ENCODE measurements at regions not wholly inside any gene's neighbourhood (a gene's known extent, or its start where the extent isn't known, plus 50 kb on each side); places are given as distances from the start of the nearest gene placed in this dataset.
"Not testable (repeated sequence)": the region's sequence is repeated elsewhere in the genome, so short reads cannot be mapped to it uniquely, and the experiment has no call there.

- DNase-seq (ENCODE audit: low read depth in 2 of 3, low spot score in 1 of 3) = no peak
Measured at GRCh38 chr2:16225545-16225944, 285.2 kb downstream of the MYCN start.

DNA sequence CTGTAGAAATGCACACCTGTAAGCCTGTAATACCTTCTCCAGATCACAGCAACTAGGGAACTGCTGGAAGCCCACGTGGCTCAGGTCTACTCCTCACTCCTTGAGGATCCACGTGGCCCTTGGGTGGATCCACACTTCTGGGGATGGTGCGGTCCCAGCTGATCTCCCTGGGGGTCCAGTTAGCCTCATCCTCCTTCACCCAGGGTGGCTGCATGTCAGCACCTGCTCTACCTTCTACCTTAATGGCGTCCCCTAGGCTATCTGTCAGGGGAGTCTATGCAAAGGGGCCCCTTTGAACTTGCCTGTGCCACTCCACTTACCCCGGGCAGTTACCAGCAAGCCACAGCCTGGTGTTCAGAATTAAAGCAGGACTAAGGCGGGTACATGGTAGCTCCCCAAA, 284.7 kb downstream of the MYCN start:
- DNase-seq (ENCODE audit: low read depth in 2 of 3, low spot score in 1 of 3) = no peak

- no peak for DNase-seq (ENCODE audit: low read depth in 2 of 3, low spot score in 1 of 3)
Measured at GRCh38 chr2:16224298-16225045, 284.1 kb downstream of the MYCN start.

GRCh38 chr2:16223841-16224177, 283.5 kb downstream of the MYCN start:
- DNase-seq (ENCODE audit: low read depth in 2 of 3, low spot score in 1 of 3) = no peak

- no peak for DNase-seq (ENCODE audit: low read depth in 2 of 3, low spot score in 1 of 3)
Measured at GRCh38 chr2:16223161-16223840, 283.0 kb downstream of the MYCN start.

GRCh38 chr2:16222326-16222725, 282.0 kb downstream of the MYCN start:
- DNase-seq (ENCODE audit: low read depth in 2 of 3, low spot score in 1 of 3) = no peak

DNA sequence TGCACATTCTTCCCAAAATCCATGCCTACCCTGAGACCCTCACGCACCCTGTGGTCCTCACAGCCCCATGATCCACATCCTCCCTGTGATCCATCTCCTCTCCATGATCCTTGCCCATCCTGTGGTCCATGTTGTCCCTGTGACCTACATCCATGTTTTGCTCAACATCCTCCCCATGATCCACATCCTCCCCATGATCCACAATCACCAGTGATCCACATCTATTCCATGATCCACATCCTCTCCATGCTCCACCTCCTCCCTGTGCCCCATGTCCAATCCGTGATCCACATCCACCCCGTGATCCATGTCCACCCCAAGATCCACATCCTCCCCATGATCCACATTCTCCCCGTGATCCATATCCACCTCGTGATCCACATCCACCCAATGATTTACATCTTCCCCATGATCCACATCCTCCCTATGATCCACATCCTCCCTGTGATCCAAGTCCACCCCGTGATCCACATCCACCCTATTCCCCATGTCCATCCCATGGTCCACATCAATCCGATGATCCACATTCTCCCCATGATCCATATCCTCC, 281.2 kb downstream of the MYCN start:
- DNase-seq (ENCODE audit: low read depth in 2 of 3, low spot score in 1 of 3) = no peak

- DNase-seq (ENCODE audit: low read depth in 2 of 3, low spot score in 1 of 3) = no peak
Measured at GRCh38 chr2:16219292-16219975, 279.1 kb downstream of the MYCN start.

DNA sequence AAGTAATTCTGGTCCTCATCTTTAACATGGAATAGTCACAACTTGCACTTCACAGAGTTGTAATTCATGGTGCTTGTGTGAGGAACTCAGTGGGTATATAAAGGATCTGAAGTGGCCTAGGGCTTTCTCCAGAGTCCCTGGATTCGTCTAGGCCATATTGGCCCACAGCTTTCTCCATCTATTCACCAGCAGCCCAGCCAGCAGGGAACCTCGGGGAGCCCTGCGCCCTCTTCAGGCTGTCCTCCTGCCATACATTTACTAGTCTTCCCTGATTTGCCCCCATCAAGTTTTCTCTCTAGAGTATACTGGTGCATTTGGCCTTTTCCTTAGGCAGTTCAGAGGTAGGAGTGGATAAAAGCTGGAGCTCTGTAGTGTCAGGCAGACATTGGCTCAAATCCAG, 278.3 kb downstream of the MYCN start:
- no peak for DNase-seq (ENCODE audit: low read depth in 2 of 3, low spot score in 1 of 3)

GRCh38 chr2:16218161-16218560, 277.8 kb downstream of the MYCN start:
- DNase-seq (ENCODE audit: low read depth in 2 of 3, low spot score in 1 of 3) = no peak

DNA sequence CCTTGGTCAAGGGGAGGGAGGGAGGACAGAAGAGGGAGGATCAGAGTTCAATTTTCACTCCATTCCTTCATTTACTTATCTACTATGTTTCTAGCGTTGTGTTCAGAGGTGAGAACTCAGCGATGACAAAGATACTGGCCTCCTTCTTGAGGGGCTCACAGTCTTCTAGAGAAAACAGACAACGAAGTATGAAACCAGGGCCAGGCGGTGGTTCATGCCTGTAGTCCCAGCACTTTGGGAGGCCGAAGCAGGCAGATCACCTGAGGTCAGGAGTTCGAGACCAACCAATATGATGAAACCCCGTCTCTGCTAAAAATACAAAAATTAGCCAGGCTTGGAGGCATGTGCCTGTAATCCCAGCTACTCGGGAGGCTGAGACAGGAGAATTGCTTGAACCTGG, 277.4 kb downstream of the MYCN start:
- DNase-seq (ENCODE audit: low read depth in 2 of 3, low spot score in 1 of 3) = not testable (repeated sequence)

DNA sequence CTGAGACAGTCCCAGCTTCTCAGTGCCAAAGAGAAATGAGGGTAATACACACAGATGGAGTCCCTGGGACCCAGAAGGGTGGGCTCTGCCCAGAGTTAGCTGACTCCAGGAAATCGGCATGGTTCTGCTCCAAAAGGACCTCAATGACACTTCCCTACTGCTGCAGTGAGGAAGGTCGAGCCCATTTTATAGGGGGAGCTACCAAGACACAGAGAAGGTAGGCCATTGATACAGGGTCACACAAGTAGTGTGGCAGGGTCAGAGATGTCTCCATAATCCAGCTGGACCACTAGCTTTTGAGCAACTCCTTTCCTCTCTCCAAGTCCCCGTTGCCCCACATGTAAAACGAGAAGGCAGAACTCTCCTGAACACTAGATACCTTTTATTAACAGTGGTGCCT, 276.9 kb downstream of the MYCN start:
- DNase-seq (ENCODE audit: low read depth in 2 of 3, low spot score in 1 of 3) = no peak

- no peak for DNase-seq (ENCODE audit: low read depth in 2 of 3, low spot score in 1 of 3)
Measured at GRCh38 chr2:16216558-16216945, 276.2 kb downstream of the MYCN start.

GRCh38 chr2:16215902-16216557, 275.7 kb downstream of the MYCN start:
- DNase-seq (ENCODE audit: low read depth in 2 of 3, low spot score in 1 of 3) = no peak

DNA sequence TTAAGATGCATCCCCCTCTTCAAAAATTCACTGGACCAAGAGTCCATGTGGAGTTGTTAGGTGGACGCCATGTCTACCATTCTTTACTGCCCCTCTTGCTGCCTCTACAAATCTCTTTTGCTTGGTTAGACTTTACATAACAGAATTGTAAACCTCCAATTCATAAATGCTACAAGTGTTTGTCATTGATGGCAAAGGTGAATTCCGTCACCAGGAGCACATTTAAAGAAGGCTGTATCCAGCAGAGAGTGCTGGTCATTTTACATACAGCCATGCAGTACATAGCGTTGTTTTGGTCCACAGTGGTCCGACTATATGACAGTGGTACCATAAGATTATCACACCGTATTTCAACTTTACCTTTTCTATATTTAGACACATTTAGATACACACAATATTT, 274.5 kb downstream of the MYCN start:
- DNase-seq (ENCODE audit: low read depth in 2 of 3, low spot score in 1 of 3) = no peak

DNA sequence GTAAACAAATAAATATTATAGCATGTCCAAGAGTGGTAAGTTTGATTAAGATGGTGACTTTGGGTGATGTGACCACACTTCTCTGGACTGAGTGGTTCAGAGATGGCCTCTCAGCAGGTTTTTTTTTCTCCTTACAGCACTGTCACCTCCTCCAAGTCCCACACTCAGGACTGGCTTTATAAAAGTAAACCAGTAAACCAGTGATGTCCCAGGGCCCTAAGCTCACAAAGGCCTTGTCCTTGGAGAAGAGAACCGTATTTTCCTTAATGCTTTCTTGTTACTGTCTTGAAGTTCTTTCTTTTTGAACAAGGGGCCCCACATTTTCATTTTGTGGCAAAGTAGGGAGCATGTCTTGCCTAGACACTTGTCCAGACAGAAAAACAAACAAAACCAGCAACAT, 274.0 kb downstream of the MYCN start:
- DNase-seq (ENCODE audit: low read depth in 2 of 3, low spot score in 1 of 3) = no peak

- no peak for DNase-seq (ENCODE audit: low read depth in 2 of 3, low spot score in 1 of 3)
Measured at GRCh38 chr2:16212321-16212720, 272.0 kb downstream of the MYCN start.

DNA sequence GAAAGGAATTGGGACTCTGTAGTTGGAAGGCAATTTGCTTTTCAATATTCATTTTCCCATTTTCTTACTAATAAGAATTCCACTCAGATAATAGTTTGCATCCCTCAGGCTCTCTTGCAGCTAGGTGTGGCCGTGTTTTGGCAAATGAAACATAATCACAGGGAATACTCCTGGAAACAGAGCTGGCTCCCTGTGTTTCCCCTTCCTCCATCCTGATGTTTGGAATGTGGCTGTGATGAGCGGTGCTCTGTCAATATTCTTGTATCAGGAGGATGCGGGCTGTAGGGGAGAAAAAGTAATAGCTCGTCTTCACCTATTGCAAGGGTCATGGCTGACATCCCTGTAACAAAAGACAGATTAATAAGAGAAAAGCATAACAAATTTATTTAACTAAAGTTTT, 271.0 kb downstream of the MYCN start:
- no peak for DNase-seq (ENCODE audit: low read depth in 2 of 3, low spot score in 1 of 3)

DNA sequence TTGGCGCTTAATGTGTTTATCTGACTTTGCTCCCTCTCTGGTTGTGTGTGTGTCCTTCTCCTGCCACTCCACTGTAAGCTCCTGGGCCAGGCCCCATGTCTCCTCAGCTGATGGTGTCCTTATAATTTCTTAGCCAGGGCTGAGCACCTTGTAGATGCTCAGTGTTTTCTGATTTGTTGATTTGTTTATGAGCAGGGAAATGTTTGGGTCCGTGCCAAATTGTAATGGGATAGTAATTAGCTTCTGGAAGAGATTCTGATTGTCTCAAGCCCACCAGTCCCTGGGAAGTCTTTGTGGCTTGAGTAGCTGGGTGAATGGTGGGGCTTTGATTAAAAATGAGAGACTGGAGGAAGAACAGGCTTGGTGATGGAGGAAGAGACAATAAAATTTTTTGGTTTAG, 270.5 kb downstream of the MYCN start:
- no peak for DNase-seq (ENCODE audit: low read depth in 2 of 3, low spot score in 1 of 3)

DNA sequence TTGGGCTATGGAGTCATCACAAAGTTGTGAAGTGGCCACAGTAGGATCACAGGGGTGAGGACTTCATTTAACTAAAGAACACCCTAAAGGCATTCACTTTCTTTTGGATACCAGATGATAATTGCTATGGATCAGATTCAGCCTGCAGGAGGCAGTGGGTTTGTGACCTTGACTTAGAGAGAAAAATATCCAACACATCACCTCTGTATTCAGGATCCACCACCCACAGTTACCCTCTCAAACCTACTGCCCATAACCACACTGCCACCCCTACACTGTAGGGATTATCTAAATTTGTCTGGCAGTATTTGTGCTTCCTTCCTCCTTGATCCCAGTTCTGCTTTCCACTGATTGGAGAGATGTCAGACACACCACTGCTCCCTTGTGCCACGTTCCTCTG, 269.4 kb downstream of the MYCN start:
- DNase-seq (ENCODE audit: low read depth in 2 of 3, low spot score in 1 of 3) = no peak

GRCh38 chr2:16208921-16209320, 268.6 kb downstream of the MYCN start:
- no peak for DNase-seq (ENCODE audit: low read depth in 2 of 3, low spot score in 1 of 3)
